Activated T-helper 9 cell treated with anti-CD3 and anti-CD28 coated beads, Interleukin-2, amount 50 U/mL, for 16 hours (primary cell): ENCODE measurements at regions not wholly inside any gene's neighbourhood (a gene's known extent, or its start where the extent isn't known, plus 50 kb on each side); places are given as distances from the start of the nearest gene placed in this dataset.

Source experiments
- DNase-seq: peaks from one replicate; pipeline ENCODE4 v3.0.0-alpha.2; 2020; ENCODE audit warnings: low read depth

- no peak for DNase-seq
Measured at GRCh38 chr15:95874637-95875036, 455.9 kb upstream of the NR2F2 start.

GRCh38 chr15:95875121-95875643, 455.3 kb upstream of the NR2F2 start:
- DNase-seq = no peak

DNA sequence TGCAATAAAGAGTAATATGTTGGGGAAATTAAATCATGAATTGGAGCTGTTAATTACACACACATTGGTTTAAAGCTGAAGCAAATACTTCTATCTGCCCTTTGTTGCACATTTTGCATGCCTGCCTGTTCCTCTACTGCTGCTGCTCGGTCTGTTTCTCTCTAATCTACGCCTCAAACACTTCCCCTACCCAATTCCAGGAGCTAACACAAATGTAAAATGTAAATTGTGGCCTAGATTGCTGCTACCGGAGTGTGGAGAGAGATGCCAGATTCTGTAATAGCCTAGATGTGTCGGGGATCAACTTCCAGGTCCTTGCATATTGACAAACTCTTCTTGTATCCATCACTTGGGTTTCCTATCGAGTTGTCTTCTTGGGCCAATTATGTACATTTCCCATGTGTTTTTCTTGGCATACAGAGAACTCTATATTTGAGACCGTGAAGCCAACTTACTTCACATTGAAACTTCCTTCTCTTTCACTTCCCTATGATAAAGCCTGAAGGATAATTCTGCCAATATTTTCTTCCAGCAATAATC, 450.4 kb upstream of the NR2F2 start:
- DNase-seq = no peak

- DNase-seq = no peak
Measured at GRCh38 chr15:95880630-95881029, 449.9 kb upstream of the NR2F2 start.

- DNase-seq = no peak
Measured at GRCh38 chr15:95883064-95883463, 447.4 kb upstream of the NR2F2 start.

DNA sequence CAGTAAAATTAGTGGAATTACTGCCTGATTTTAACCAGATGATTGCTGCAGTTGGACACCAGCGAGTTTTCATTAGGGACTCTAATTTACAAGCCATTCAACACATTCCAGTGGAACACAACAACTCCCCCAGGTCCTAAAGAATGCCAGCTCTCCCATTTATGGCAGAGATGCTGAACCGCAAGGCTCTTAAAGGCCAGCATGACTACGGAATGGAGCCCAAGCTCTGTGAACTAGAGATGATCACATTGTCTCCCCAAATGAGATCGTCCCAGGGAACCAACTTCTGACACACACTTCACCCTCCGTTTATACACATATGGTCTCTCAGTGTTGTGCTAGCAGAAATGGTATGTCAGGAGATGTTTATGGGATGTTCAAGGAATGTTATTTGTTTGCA, 446.2 kb upstream of the NR2F2 start:
- DNase-seq = no peak

DNA sequence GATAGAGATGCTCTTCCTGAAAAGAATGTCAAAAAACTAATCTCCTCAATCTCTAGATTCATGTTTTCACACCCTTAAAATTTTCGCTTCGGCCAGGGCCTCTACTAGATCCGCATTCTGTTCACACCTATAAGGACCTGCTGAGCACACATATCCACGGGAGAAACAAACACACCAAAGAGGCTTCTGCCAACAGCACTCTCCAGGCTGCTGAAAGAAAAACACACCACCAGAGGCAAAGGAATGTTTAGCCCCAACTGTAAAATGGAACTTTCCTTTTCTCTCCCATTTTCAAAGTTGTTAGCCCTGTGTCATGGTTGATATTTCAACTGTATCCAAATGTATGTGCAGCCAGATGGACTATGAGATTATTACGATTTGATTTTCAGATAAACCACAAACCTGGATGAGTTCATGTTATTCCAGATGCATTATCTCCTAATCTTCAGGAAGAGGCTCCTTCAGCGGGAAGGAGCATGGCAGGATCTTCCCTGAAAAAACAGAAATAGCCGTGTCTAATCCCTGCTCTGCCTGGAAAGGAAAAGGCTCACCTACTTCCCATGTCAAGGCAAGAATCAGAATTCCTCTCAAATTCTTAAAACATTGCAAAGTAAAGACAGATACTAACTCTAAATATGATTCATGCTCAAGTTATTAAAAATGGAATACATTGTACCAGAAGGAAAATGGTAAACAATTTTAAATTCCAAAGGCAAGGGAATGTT, 442.7 kb upstream of the NR2F2 start:
- no peak for DNase-seq

GRCh38 chr15:95888762-95889161, 441.7 kb upstream of the NR2F2 start:
- no peak for DNase-seq

GRCh38 chr15:95894407-95894956, 436.0 kb upstream of the NR2F2 start:
- DNase-seq = no peak

GRCh38 chr15:95895508-95895907, 435.0 kb upstream of the NR2F2 start:
- no peak for DNase-seq

DNA sequence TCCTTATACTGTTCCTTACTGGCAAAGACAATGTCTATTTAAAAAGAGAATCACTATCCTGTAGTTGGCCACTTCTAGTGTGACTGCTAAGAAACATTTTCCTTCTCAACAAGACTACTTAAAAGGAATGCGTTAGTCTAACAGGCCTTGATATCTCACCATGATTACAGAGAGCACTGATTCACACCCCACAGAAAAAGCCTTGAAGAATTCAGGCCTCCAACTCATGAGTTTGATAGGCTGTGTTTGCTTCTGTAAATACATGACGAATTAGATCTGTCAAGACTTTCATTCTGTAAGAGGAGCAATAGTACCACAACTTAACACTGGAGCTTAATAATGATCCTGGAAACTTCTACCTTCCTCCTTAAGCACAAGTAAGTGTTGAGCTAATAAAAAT, 432.8 kb upstream of the NR2F2 start:
- DNase-seq = no peak

- no peak for DNase-seq
Measured at GRCh38 chr15:95898761-95899160, 431.7 kb upstream of the NR2F2 start.

DNA sequence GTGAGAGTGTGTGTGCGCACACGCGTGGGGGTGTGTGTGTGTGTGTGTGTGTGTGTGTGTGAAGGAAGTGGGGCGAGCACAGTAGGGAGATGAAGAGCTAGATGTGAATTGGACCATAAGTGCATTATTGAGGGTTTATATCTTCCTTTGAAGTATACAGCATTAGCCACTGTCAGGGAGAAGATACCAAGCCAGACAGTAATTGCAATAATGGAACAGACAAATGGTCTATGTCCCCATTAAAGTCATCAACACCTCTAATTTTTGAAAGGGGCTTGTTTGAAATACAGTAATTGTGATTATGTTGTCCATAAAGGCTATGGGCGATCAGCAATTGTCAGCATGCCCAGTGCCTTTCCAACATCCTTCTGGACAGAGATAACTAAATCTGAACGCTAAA, 429.2 kb upstream of the NR2F2 start:
- no peak for DNase-seq

- no peak for DNase-seq
Measured at GRCh38 chr15:95902606-95903005, 427.9 kb upstream of the NR2F2 start.

DNA sequence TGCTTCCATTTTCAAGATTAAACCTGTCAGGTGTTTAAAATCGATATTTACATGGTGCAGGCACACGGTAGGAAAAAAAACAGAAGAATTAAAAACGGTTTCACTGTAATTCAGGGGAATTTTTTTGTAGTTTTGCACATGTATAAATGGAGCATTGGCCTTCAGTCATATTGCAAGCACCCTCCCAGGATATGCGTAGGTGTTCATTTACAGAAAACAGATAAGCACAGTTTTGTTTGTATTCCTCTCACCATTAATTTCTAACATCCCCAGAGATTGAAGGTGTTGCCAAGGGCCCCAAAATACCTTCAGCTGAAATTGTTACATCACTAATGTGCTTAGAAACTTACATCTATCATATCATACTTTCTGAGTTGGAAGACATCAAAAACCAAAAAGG, 427.1 kb upstream of the NR2F2 start:
- no peak for DNase-seq

DNA sequence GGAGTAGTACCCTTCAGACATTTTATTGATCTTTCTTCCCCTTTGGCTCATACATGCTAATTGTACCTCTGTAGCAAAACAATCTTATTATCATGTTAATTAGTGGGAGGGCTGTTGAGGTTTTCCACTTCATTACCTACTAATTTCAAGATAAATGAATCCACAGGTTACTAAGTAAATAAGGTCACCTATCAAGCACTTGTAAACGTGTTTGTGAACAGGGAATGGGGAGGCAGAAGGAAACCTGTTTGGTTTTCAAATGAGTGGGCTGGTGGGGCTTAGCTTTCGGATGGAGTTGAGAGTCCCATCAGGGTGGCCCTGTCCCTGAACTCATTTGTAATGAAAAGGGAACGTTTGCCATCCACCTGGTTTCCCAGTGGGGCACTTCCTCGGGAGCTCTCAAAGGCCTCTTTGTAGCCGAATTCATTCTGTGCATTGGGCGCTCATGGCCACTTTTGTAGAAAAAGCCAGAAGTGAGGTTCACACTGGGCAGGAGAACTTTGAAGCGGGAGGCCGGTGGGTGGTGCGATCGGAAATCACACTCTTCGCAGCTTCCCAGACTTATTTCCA, 419.8 kb upstream of the NR2F2 start:
- DNase-seq = no peak

DNA sequence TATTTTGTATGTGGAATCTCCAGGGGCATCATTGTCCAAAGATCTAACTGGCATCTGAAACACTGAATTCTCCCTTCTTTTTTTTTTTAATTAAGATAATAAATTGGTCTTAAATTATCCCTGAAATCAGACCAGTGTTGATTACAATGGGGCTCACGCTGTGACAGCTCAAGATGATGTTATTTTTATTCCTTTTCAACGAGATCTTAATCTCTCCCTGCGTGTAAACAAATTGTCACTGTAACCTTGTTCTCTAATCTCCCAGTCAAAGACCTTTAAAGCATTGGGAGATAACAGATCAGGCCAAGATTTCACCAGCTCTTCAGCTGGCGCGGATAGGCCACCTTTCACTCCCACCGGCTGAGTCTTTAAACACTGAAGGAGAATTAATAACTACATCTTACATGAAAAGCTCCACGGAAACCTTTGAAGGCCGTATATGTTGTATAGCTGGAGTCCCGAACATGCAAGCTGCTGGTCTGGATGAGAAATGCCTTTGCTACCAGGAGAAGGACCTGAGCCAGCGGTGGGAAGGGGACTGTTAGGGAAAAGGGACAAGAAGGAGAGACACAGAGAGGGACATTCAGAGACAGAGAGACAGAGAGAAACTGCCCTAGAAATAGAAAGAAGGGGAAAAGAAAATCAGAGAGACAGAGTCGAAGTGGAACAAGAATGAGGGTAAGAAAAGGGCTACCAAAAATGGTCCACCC, 418.8 kb upstream of the NR2F2 start:
- DNase-seq = no peak

- no peak for DNase-seq
Measured at GRCh38 chr15:95912280-95912625, 418.2 kb upstream of the NR2F2 start.

GRCh38 chr15:95912728-95913127, 417.8 kb upstream of the NR2F2 start:
- DNase-seq = no peak

DNA sequence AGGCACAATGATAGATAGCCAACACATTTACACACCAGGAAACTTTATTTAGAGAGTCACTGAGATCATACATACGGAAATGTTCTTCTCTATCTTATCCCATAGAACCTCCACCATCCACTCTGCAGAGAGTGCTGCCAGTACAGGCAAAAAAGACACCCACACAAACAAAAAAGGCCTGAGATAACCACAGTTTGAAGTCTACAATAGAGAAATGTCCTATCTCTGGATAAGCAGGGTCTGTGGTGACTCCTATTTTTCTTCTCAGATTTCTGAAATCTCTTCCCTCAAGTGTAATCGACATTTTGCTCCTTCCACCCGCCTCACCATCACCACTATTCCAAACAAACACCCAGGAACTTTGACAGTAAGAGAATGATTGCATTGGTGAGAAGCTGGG, 413.9 kb upstream of the NR2F2 start:
- DNase-seq = no peak

GRCh38 chr15:95918525-95918924, 412.0 kb upstream of the NR2F2 start:
- no peak for DNase-seq

- no peak for DNase-seq
Measured at GRCh38 chr15:95919460-95919859, 411.0 kb upstream of the NR2F2 start.

GRCh38 chr15:95921404-95921803, 409.1 kb upstream of the NR2F2 start:
- DNase-seq = no peak
